Astrocyte (in vitro differentiated cells and primary cell): ENCODE measurements at regions not wholly inside any gene's neighbourhood (a gene's known extent, or its start where the extent isn't known, plus 50 kb on each side); places are given as distances from the start of the nearest gene placed in this dataset.
"Not testable (repeated sequence)": the region's sequence is repeated elsewhere in the genome, so short reads cannot be mapped to it uniquely, and the experiment has no call there.

Experiments used
- DNase-seq: peaks from one replicate; pipeline ENCODE4 v3.0.0-alpha.2; 2010; ENCODE audit warnings: low read depth
- FAIRE-seq: peaks from 2 replicates; lab custom pipeline; 2011; peaks lifted over from hg19 to GRCh38; lab: Jason Lieb, UNC
- H2AFZ ChIP-seq: 2 replicates; pipeline ENCODE4 v1.6.0; 2012; ENCODE audit warnings: low read depth, low read length, inconsistent platforms
- H3K27ac ChIP-seq: 2 replicates; pipeline ENCODE4 v1.5.1; 2011; ENCODE audit warnings: low read depth, low read length, inconsistent platforms
- H3K27me3 ChIP-seq: 2 replicates; pipeline ENCODE4 v1.6.0; 2011; ENCODE audit warnings: low read length, inconsistent platforms; ENCODE audit not compliant: insufficient read depth
- H3K36me3 ChIP-seq: 2 replicates; pipeline ENCODE4 v1.5.1; 2011; ENCODE audit warnings: low read length, inconsistent platforms; ENCODE audit not compliant: insufficient read depth
- H3K4me1 ChIP-seq: 2 replicates; pipeline ENCODE4 v1.5.1; 2011; ENCODE audit warnings: low read length, inconsistent platforms; ENCODE audit not compliant: insufficient read depth
- H3K4me2 ChIP-seq: 2 replicates; pipeline ENCODE4 v1.6.0; 2012; ENCODE audit warnings: low read length, inconsistent platforms
- H3K4me3 ChIP-seq: 2 replicates; pipeline ENCODE4 v1.5.1; 2011; ENCODE audit warnings: low read depth, mild to moderate bottlenecking, low read length, inconsistent platforms; ENCODE audit not compliant: insufficient read depth
- H3K79me2 ChIP-seq: 2 replicates; pipeline ENCODE4 v1.6.0; 2012; ENCODE audit warnings: mild to moderate bottlenecking, low read length, inconsistent platforms; ENCODE audit not compliant: insufficient read depth
- H3K9ac ChIP-seq: 2 replicates; pipeline ENCODE4 v1.6.0; 2012; ENCODE audit warnings: mild to moderate bottlenecking, low read length, inconsistent platforms
- H3K9me3 ChIP-seq: 2 replicates; pipeline ENCODE4 v1.5.1; 2012; ENCODE audit warnings: low read depth, mild to moderate bottlenecking, low read length, inconsistent platforms; ENCODE audit not compliant: insufficient read depth
- H4K20me1 ChIP-seq: 2 replicates; pipeline ENCODE4 v1.6.0; 2012; ENCODE audit warnings: low read length, inconsistent platforms; ENCODE audit not compliant: insufficient read depth
- H3K27ac Mint-ChIP-seq: one replicate; pipeline ENCODE4 v1.8.0; 2021; ENCODE audit warnings: mild to moderate bottlenecking, mixed read lengths; ENCODE audit not compliant: unreplicated experiment
- H3K27me3 Mint-ChIP-seq: one replicate; pipeline ENCODE4 v1.8.0; 2021; ENCODE audit warnings: low read depth, mixed read lengths; ENCODE audit not compliant: unreplicated experiment
- H3K36me3 Mint-ChIP-seq: one replicate; pipeline ENCODE4 v1.8.0; 2021; ENCODE audit warnings: low read depth, mixed read lengths; ENCODE audit not compliant: unreplicated experiment
- H3K4me1 Mint-ChIP-seq: one replicate; pipeline ENCODE4 v1.8.0; 2021; ENCODE audit warnings: low read depth, mixed read lengths; ENCODE audit not compliant: unreplicated experiment
- H3K4me3 Mint-ChIP-seq: one replicate; pipeline ENCODE4 v1.8.0; 2021; ENCODE audit warnings: mild to moderate bottlenecking, moderate library complexity, mixed read lengths; ENCODE audit not compliant: unreplicated experiment
- H3K9me3 Mint-ChIP-seq: one replicate; pipeline ENCODE4 v1.8.0; 2021; ENCODE audit warnings: mild to moderate bottlenecking, mixed read lengths; ENCODE audit not compliant: unreplicated experiment
- CTCF ChIP-seq: IDR thresholded peaks from 2 replicates; pipeline ENCODE4 v1.5.1; 2011; ENCODE audit warnings: low read depth, mild to moderate bottlenecking, inconsistent platforms, low read length, moderate library complexity; ENCODE audit not compliant: insufficient read depth
- EZH2 ChIP-seq: IDR thresholded peaks from 2 replicates; pipeline ENCODE4 v1.6.1; 2012; ENCODE audit warnings: mild to moderate bottlenecking, low read length, inconsistent platforms; ENCODE audit not compliant: insufficient read depth

GRCh38 chr11:67731583-67731982 lies 57.2 kb upstream of the ALDH3B2 start:
- H3K27me3 ChIP-seq = no peaks in the 10 kb centered on the region
- H3K36me3 ChIP-seq = no peaks in the 10 kb centered on the region
- no peak for FAIRE-seq
- no peak overlapping the region for H3K9ac ChIP-seq
- H3K4me2 ChIP-seq = no peak overlapping the region
- H3K9me3 ChIP-seq = no peaks in the 10 kb centered on the region
- no peaks in the 10 kb centered on the region for H3K4me1 ChIP-seq
- no peaks in the 10 kb centered on the region for H4K20me1 ChIP-seq
- H2AFZ ChIP-seq = no peak overlapping the region
- no peak overlapping the region for H3K27ac Mint-ChIP-seq
- DNase-seq = no peak
- H3K4me3 ChIP-seq = no peak overlapping the region
- TF ChIP-seq EZH2 = no peak
- TF ChIP-seq CTCF = no peak
- no peaks in the 10 kb centered on the region for H3K36me3 Mint-ChIP-seq
- H3K27me3 Mint-ChIP-seq = peaks cover 23% of the 10 kb centered on the region
- no peak overlapping the region for H3K27ac ChIP-seq
- no peaks in the 10 kb centered on the region for H3K9me3 Mint-ChIP-seq
- no peak overlapping the region for H3K4me3 Mint-ChIP-seq
- H3K4me1 Mint-ChIP-seq = peaks cover 4% of the 10 kb centered on the region
- H3K79me2 ChIP-seq = no peaks in the 10 kb centered on the region

- H3K36me3 ChIP-seq, H3K27ac ChIP-seq, H3K4me3 ChIP-seq, H3K9me3 ChIP-seq, H3K9me3 Mint-ChIP-seq, FAIRE-seq, H3K9ac ChIP-seq, H3K4me2 ChIP-seq, H4K20me1 ChIP-seq, H2AFZ ChIP-seq, H3K36me3 Mint-ChIP-seq, H3K4me1 ChIP-seq, H3K79me2 ChIP-seq, H3K4me3 Mint-ChIP-seq, H3K27me3 ChIP-seq, H3K27ac Mint-ChIP-seq, DNase-seq, H3K4me1 Mint-ChIP-seq: not testable (repeated sequence)
- H3K27me3 Mint-ChIP-seq = peaks cover 25% of the 10 kb centered on the region
These were observed 53.7 kb upstream of the ALDH3B2 start for GRCh38 chr11:67728163-67728571.

GRCh38 chr11:67727066-67728040 lies 52.9 kb upstream of the ALDH3B2 start:
- H3K4me3 ChIP-seq, H3K79me2 ChIP-seq, DNase-seq, H3K27ac ChIP-seq, H3K4me1 ChIP-seq, H3K36me3 ChIP-seq, H3K27me3 ChIP-seq, H2AFZ ChIP-seq, H3K9me3 Mint-ChIP-seq, H3K9me3 ChIP-seq, H3K36me3 Mint-ChIP-seq, H3K27ac Mint-ChIP-seq, H4K20me1 ChIP-seq, H3K9ac ChIP-seq, FAIRE-seq, H3K4me2 ChIP-seq, H3K4me3 Mint-ChIP-seq, H3K4me1 Mint-ChIP-seq: not testable (repeated sequence)
- peaks cover 32% of the 10 kb centered on the region for H3K27me3 Mint-ChIP-seq
